GM12878 (cell line): ENCODE measurements at regions not wholly inside any gene's neighbourhood (a gene's known extent, or its start where the extent isn't known, plus 50 kb on each side); places are given as distances from the start of the nearest gene placed in this dataset.
A peak's percentile ranks its signal among the peaks of the same experiment; 100 is the strongest.

Experiments used
- ATAC-seq: fragments of 200-7000 bp; cut with Tn5 transposase; 3 replicates; pipeline ENCODE4 v1.9.1; 2020; ENCODE audit warnings: mild to moderate bottlenecking, moderate library complexity
- BruUV-seq: library from RNA; stranded (reverse); fragments of 400-500 nt; replicated peaks from 2 replicates; lab custom pipeline; 2021; lab: Mats Ljungman, UMichigan
- CTCF ChIA-PET: fragments of 300-600 bp; sonication (Branson Sonifier 250); formaldehyde crosslinking; extraction: SDS; loops from one replicate; lab custom pipeline; 2021; ENCODE audit warnings: inconsistent platforms; lab: Yijun Ruan, JAX
- POLR2A ChIA-PET: fragments of 350-600 bp; formaldehyde crosslinking; extraction: SDS; loops from one replicate; lab custom pipeline; 2021; ENCODE audit warnings: inconsistent platforms; lab: Charles Lee
- RAD21 ChIA-PET: fragments of 300-600 bp; sonication (Branson Sonifier 250); formaldehyde crosslinking; loops from one replicate; lab custom pipeline; 2023; ENCODE audit warnings: antibody characterized with exemption; ENCODE audit not compliant: unreplicated experiment; lab: Charles Lee
- SMC1A ChIA-PET: fragments of 300-600 bp; sonication (Branson Sonifier 250); formaldehyde crosslinking; loops from one replicate; lab custom pipeline; 2023; ENCODE audit not compliant: unreplicated experiment, uncharacterized antibody; lab: Charles Lee
- DNase-seq: peaks from one replicate; pipeline ENCODE4 v3.0.0-alpha.2; 2011; ENCODE audit warnings: low read depth, low spot score
- FAIRE-seq: peaks from 3 replicates; lab custom pipeline; 2011; peaks lifted over from hg19 to GRCh38; lab: Jason Lieb, UNC
- H2AFZ ChIP-seq: 2 replicates; pipeline ENCODE4 v1.6.0; 2011; ENCODE audit warnings: low read depth, low read length, control low read depth; ENCODE audit not compliant: control insufficient read depth
- H3K27ac ChIP-seq: 2 replicates; pipeline ENCODE4 v1.5.1; 2011; ENCODE audit warnings: control low read depth; ENCODE audit not compliant: control insufficient read depth, insufficient read depth
- H3K27me3 ChIP-seq, 2 experiments: replicated peaks in 1 of 2; 2 replicates each; pipeline versions ENCODE4 v1.6.0 to v1.6.1; 2011; ENCODE audit warnings: low read length in 1 of 2; ENCODE audit not compliant: control insufficient read depth in 2 of 2, insufficient read depth in 2 of 2
- H3K36me3 ChIP-seq, 2 experiments: 2 replicates each; pipeline ENCODE4 v1.5.1; 2011; ENCODE audit warnings: low read length in 1 of 2; ENCODE audit not compliant: control insufficient read depth in 2 of 2, insufficient read depth in 2 of 2
- H3K4me1 ChIP-seq: 2 replicates; pipeline ENCODE4 v1.6.1; 2011; ENCODE audit warnings: mild to moderate bottlenecking, low read length, moderate library complexity, mixed read lengths; ENCODE audit not compliant: control insufficient read depth, insufficient read depth
- H3K4me2 ChIP-seq: 2 replicates; pipeline ENCODE4 v1.6.0; 2011; ENCODE audit warnings: control low read depth; ENCODE audit not compliant: control insufficient read depth, insufficient read depth
- H3K4me3 ChIP-seq: fragments of 200-600 bp; sonication (generic); 2 replicates; pipeline ENCODE4 v1.5.1; 2016
- H3K79me2 ChIP-seq: 2 replicates; pipeline ENCODE4 v1.6.0; 2011; ENCODE audit warnings: low read length; ENCODE audit not compliant: control insufficient read depth, insufficient read depth
- H3K9ac ChIP-seq: 2 replicates; pipeline ENCODE4 v1.8.0; 2011; ENCODE audit warnings: low read length, control low read depth, mixed read lengths; ENCODE audit not compliant: control insufficient read depth, insufficient read depth
- H3K9me3 ChIP-seq: replicated peaks from 3 replicates; pipeline ENCODE4 v1.5.1; 2011; ENCODE audit warnings: mild to moderate bottlenecking, low read length; ENCODE audit not compliant: control insufficient read depth, insufficient read depth
- H4K20me1 ChIP-seq: 2 replicates; pipeline ENCODE4 v1.6.0; 2011; ENCODE audit not compliant: control insufficient read depth, insufficient read depth
- CTCF ChIP-seq, 3 experiments: IDR thresholded peaks in 2 of 3; conservative IDR thresholded peaks in 1 of 3; 2 replicates each; pipeline ENCODE4 v1.5.1; 2011; ENCODE audit warnings: low read depth in 3 of 3, low read length in 3 of 3, mild to moderate bottlenecking in 3 of 3, control low read depth in 2 of 3, moderate library complexity in 2 of 3, inconsistent platforms in 1 of 3, mixed read lengths in 1 of 3; ENCODE audit not compliant: control insufficient read depth in 2 of 3, insufficient read depth in 1 of 3; ENCODE audit errors: extremely low read depth in 1 of 3
- EZH2 ChIP-seq: IDR thresholded peaks from 2 replicates; pipeline ENCODE4 v1.6.1; 2012; ENCODE audit warnings: low read depth, mild to moderate bottlenecking, control low read depth, inconsistent platforms, low read length, borderline replicate concordance; ENCODE audit not compliant: control insufficient read depth
- MYB ChIP-seq: fragments of 150-350 bp; IDR thresholded peaks from 2 replicates; pipeline ENCODE4 v1.6.1; 2014; ENCODE audit warnings: mild to moderate bottlenecking, low read depth, low read length, borderline replicate concordance
- RAD21 ChIP-seq: IDR thresholded peaks from 2 replicates; pipeline ENCODE4 v1.6.1; 2011; ENCODE audit warnings: mild to moderate bottlenecking, low read depth, low read length, moderate library complexity; ENCODE audit not compliant: insufficient read depth
- SMC3 ChIP-seq: IDR thresholded peaks from 2 replicates; pipeline ENCODE4 v1.6.1; 2011; ENCODE audit warnings: low read length, improper control_type of control experiment, borderline replicate concordance
- TCF7 ChIP-seq: IDR thresholded peaks from 2 replicates; pipeline ENCODE4 v1.6.1; 2014; ENCODE audit warnings: antibody characterized with exemption, borderline replicate concordance
- ZNF592 ChIP-seq: fragments of 450-650 bp; IDR thresholded peaks from 2 replicates; pipeline ENCODE4 v1.6.1; 2017; ENCODE audit warnings: mild to moderate bottlenecking, moderate library complexity
- WGBS: methylation state at CpG from one replicate; pipeline ENCODE4 v1.1.6; 2016; ENCODE audit warnings: low lambda C conversion rate; ENCODE audit not compliant: insufficient replicate concordance, insufficient coverage; ENCODE audit errors: missing lambda C conversion rate; 5-methylcytosine and 5-hydroxymethylcytosine counted together
- in situ Hi-C: fragments of 300-500 bp; cut with MboI; formaldehyde crosslinking; loops from 9 replicates; pipeline ENCODE4 v1.14.3; 2018; ENCODE audit warnings: mixed read lengths
- intact Hi-C: fragments of 100-400 bp; cut with micrococcal nuclease; formaldehyde crosslinking; loops from one replicate; pipeline ENCODE4 v1.14.2; 2022; ENCODE audit not compliant: unreplicated experiment

DNA sequence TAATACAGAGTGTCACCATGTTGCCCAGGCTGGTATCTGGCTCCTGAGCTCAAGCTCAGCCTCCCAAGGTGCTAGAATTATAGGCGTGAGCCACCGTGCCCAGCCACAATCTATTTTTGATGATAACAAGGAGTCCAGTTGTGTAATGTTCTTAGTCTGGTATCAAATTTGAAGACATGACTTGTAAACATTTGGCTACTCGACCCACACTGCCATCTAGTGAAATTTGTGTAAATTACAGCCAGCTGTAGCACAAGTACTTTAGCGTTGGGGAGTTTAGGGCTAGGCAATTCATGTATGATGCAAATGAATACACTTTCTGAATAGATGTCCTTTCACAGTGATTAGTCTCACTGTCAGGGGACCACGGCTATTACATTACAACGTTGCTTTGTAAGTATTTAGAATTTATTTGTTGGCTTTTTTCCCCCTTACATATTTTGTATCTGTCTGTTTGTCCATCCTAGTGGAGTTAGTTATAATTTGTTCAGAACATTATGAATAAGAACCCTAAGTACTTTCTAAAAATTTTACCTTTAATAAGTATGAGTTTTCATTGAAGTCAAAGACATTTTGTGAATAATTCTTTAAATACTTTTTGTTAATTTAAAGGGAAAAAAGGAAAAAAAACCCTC, 139.7 kb downstream of the PRDM13 start:
- H3K9ac ChIP-seq, result no peak overlapping the region
- H4K20me1 ChIP-seq, result no peaks in the 10 kb centered on the region
- ATAC-seq, result peak; percentile 92
- CTCF ChIA-PET, result interaction anchor here (0.7 to 7.7 kb wide), 25 partner anchors 9 to 427 kb away, joined by 3 to 56 read pairs (median 4); no protein-coding TSS in a partner anchor
- H3K27ac ChIP-seq, result no peak overlapping the region
- BruUV-seq, result no TSS peak
- POLR2A ChIA-PET, result no interaction called here
- no peak overlapping the region for H3K4me2 ChIP-seq
- FAIRE-seq, result peak; percentile 94
- no peaks in the 10 kb centered on the region for H3K9me3 ChIP-seq
- RAD21 ChIA-PET, result interaction anchor here (0.7 to 4.5 kb wide), 10 partner anchors 130 to 416 kb away, joined by 3 to 35 read pairs (median 5); no protein-coding TSS in a partner anchor
- no peak overlapping the region for H3K4me3 ChIP-seq
- no peaks in the 10 kb centered on the region for H3K36me3 ChIP-seq
- SMC1A ChIA-PET, result interaction anchor here (0.8 to 4.5 kb wide), 20 partner anchors 8 to 312 kb away, joined by 3 to 56 read pairs (median 4); no protein-coding TSS in a partner anchor
- in situ Hi-C loops (loop anchor here (10.0 kb wide), 1 partner anchor 412 kb away; no protein-coding TSS in a partner anchor), intact Hi-C loops (loop anchor here (1.0 kb wide), 4 partner anchors 158 to 416 kb away; no protein-coding TSS in a partner anchor)
- H2AFZ ChIP-seq, result no peak overlapping the region
- H3K79me2 ChIP-seq, result no peaks in the 10 kb centered on the region
- no peak for TF ChIP-seq TCF7
- TF ChIP-seq CTCF (IDR thresholded peaks at IDR 0.05 in 2 of 3, conservative IDR thresholded peaks at IDR 0.05 in 1 of 3; ENCODE audit: control insufficient read depth in 2 of 3, extremely low read depth in 1 of 3, insufficient read depth in 1 of 3, low read depth in 3 of 3, low read length in 3 of 3), result peak; percentile 75 to 88 (median 83); a peak in 5 of 6 replicates
- TF ChIP-seq ZNF592, result no peak
- no peak for TF ChIP-seq MYB
- TF ChIP-seq SMC3, result peak; percentile 87
- TF ChIP-seq RAD21, result peak; percentile 87
- TF ChIP-seq EZH2, result no peak
- TF ChIP-seq, all 136 proteins: peak for 3
- Histone ChIP-seq H3K27me3 (no peaks in the 10 kb centered on the region), H3K4me1 (no peaks in the 10 kb centered on the region)
- 3% methylated on average over 6 of the region's 6 CpGs for WGBS
- peak; percentile 20 for DNase-seq
